A549 (cell line): ENCODE measurements at regions not wholly inside any gene's neighbourhood (a gene's known extent, or its start where the extent isn't known, plus 50 kb on each side); places are given as distances from the start of the nearest gene placed in this dataset.

Experiments
- ATAC-seq, 2 experiments: fragments of 200-7000 bp in 1 of 2; fragments of >200 bp in 1 of 2; cut with Nextera tagmentation in 1 of 2; cut with Tn5 transposase in 1 of 2; 3 replicates each; pipeline versions ENCODE4 v1.8.0 to v1.9.1; 2018 to 2020; ENCODE audit warnings: mild to moderate bottlenecking in 1 of 2, moderate library complexity in 1 of 2
- CTCF ChIA-PET: fragments of 300-600 bp; sonication (Branson Sonifier 250); formaldehyde crosslinking; extraction: SDS; loops from one replicate; lab custom pipeline; 2021; ENCODE audit warnings: antibody characterized with exemption, inconsistent platforms; lab: Yijun Ruan, JAX
- POLR2A ChIA-PET: fragments of 350-600 bp; formaldehyde crosslinking; extraction: SDS; loops from one replicate; lab custom pipeline; 2021; ENCODE audit warnings: antibody characterized with exemption, inconsistent platforms; lab: Yijun Ruan, JAX
- DNase-seq, 2 experiments: peaks; one replicate each; pipeline versions ENCODE4 v3.0.0 to v3.0.0-alpha.2; 2011 to 2016; ENCODE audit warnings: low read depth in 1 of 2, low spot score in 1 of 2
- FAIRE-seq: peaks from 2 replicates; lab custom pipeline; 2011; peaks lifted over from hg19 to GRCh38; lab: Jason Lieb, UNC
- H3K27ac ChIP-seq, 2 experiments: fragments of >200 bp; sonication (Bioruptor Twin); formaldehyde crosslinking; 3 replicates each; pipeline ENCODE4 v1.5.1; 2016 to 2017
- H3K4me1 ChIP-seq: fragments of >200 bp; sonication (Bioruptor Twin); formaldehyde crosslinking; 3 replicates; pipeline ENCODE4 v1.6.1; 2016
- H3K4me2 ChIP-seq: fragments of >200 bp; sonication (Bioruptor Twin); formaldehyde crosslinking; 3 replicates; pipeline ENCODE4 v1.6.1; 2016
- H3K4me3 ChIP-seq: fragments of >200 bp; sonication (Bioruptor Twin); formaldehyde crosslinking; 3 replicates; pipeline ENCODE4 v1.5.1; 2016
- H3K9me3 ChIP-seq: fragments of >200 bp; sonication (Bioruptor Twin); formaldehyde crosslinking; 3 replicates; pipeline ENCODE4 v1.6.1; 2016
- ATOH8 ChIP-seq: fragments of 250-450 bp; sonication (Bioruptor Pico); IDR thresholded peaks from 2 replicates; pipeline ENCODE4 v1.5.0; 2020; ENCODE audit warnings: low read depth, mild to moderate bottlenecking, moderate library complexity
- CEBPB ChIP-seq, 2 experiments: fragments of >200 bp in 1 of 2; sonication (Bioruptor Twin) in 1 of 2; formaldehyde crosslinking in 1 of 2; IDR thresholded peaks; 2 replicates each; pipeline ENCODE4 v1.6.1; 2012 to 2016
- CHD4 ChIP-seq: fragments of 200-600 bp; sonication (generic); IDR thresholded peaks from 2 replicates; pipeline ENCODE4 v1.6.1; 2016; ENCODE audit warnings: antibody characterized with exemption, mild to moderate bottlenecking, borderline replicate concordance
- CTCF ChIP-seq: fragments of >200 bp; sonication (Bioruptor Twin); formaldehyde crosslinking; IDR thresholded peaks from 3 replicates; pipeline ENCODE4 v1.5.1; 2016
- E2F6 ChIP-seq: IDR thresholded peaks from 2 replicates; pipeline ENCODE4 v1.6.1; 2012; ENCODE audit warnings: low read depth, borderline replicate concordance
- EHF ChIP-seq: fragments of 250-450 bp; sonication (Bioruptor Pico); IDR thresholded peaks from 2 replicates; pipeline ENCODE4 v1.5.0; 2020; ENCODE audit warnings: mild to moderate bottlenecking
- EHMT2 ChIP-seq: fragments of 200-600 bp; sonication (generic); IDR thresholded peaks from 2 replicates; pipeline ENCODE4 v1.6.1; 2016; ENCODE audit warnings: antibody characterized with exemption, low read depth, mild to moderate bottlenecking, moderate library complexity
- ESRRA ChIP-seq: fragments of 150-350 bp; IDR thresholded peaks from 2 replicates; pipeline ENCODE4 v1.6.1; 2014; ENCODE audit warnings: mild to moderate bottlenecking, low read length, borderline replicate concordance
- FOSL2 ChIP-seq, 2 experiments: fragments of 450-650 bp in 1 of 2; fragments of >200 bp in 1 of 2; sonication (Bioruptor Twin) in 1 of 2; formaldehyde crosslinking; IDR thresholded peaks; 2 replicates each; pipeline versions ENCODE4 v1.5.0 to v1.6.1; 2016 to 2020; ENCODE audit warnings: mild to moderate bottlenecking in 1 of 2, moderate library complexity in 1 of 2
- FOXS1 ChIP-seq: fragments of 250-450 bp; sonication (Bioruptor Pico); IDR thresholded peaks from 2 replicates; pipeline ENCODE4 v1.5.0; 2020; ENCODE audit warnings: mild to moderate bottlenecking, moderate library complexity
- GATA3 ChIP-seq: IDR thresholded peaks from 2 replicates; pipeline ENCODE4 v1.6.1; 2012; ENCODE audit warnings: borderline replicate concordance
- HDAC2 ChIP-seq: fragments of 200-600 bp; sonication (generic); IDR thresholded peaks from 2 replicates; pipeline ENCODE4 v1.6.1; 2016
- HEYL ChIP-seq: fragments of 250-450 bp; sonication (Bioruptor Pico); IDR thresholded peaks from 2 replicates; pipeline ENCODE4 v1.8.0; 2021; ENCODE audit warnings: mild to moderate bottlenecking, moderate library complexity
- HOXA7 ChIP-seq: fragments of 250-450 bp; sonication (Bioruptor Pico); IDR thresholded peaks from 2 replicates; pipeline ENCODE4 v1.5.0; 2020; ENCODE audit warnings: mild to moderate bottlenecking, moderate library complexity
- HOXB13 ChIP-seq: fragments of 250-450 bp; sonication (Bioruptor Pico); IDR thresholded peaks from 2 replicates; pipeline ENCODE4 v1.5.0; 2020; ENCODE audit warnings: low read depth, mild to moderate bottlenecking, moderate library complexity
- JUNB ChIP-seq: fragments of >200 bp; sonication (Bioruptor Twin); formaldehyde crosslinking; IDR thresholded peaks from 2 replicates; pipeline ENCODE4 v1.6.1; 2016
- KDM5A ChIP-seq: fragments of 200-600 bp; sonication (generic); IDR thresholded peaks from 2 replicates; pipeline ENCODE4 v1.6.1; 2016; ENCODE audit warnings: antibody characterized with exemption, mild to moderate bottlenecking
- MAZ ChIP-seq: fragments of 150-350 bp; IDR thresholded peaks from 2 replicates; pipeline ENCODE4 v1.6.1; 2014; ENCODE audit warnings: antibody characterized with exemption, low read depth, low read length, borderline replicate concordance
- NR3C1 ChIP-seq: fragments of >200 bp; sonication (Bioruptor Twin); formaldehyde crosslinking; IDR thresholded peaks from 3 replicates; pipeline ENCODE4 v1.6.1; 2017
- PHF8 ChIP-seq: fragments of 200-600 bp; sonication (generic); IDR thresholded peaks from 2 replicates; pipeline ENCODE4 v1.6.1; 2016; ENCODE audit warnings: low read depth, mild to moderate bottlenecking, antibody characterized with exemption, moderate library complexity, borderline replicate concordance
- POLR2A ChIP-seq: IDR thresholded peaks from 2 replicates; pipeline ENCODE4 v1.6.1; 2012; ENCODE audit warnings: mild to moderate bottlenecking, low read length
- RAD21 ChIP-seq, 2 experiments: fragments of >200 bp in 1 of 2; sonication (Bioruptor Twin) in 1 of 2; formaldehyde crosslinking in 1 of 2; IDR thresholded peaks in 1 of 2; conservative IDR thresholded peaks in 1 of 2; 2 replicates in 1 of 2; 3 replicates in 1 of 2; pipeline ENCODE4 v1.6.1; 2012 to 2018; ENCODE audit warnings: inconsistent platforms in 1 of 2
- RFX5 ChIP-seq: fragments of 450-650 bp; IDR thresholded peaks from 2 replicates; pipeline ENCODE4 v1.7.1; 2014; ENCODE audit warnings: antibody characterized with exemption, mild to moderate bottlenecking, moderate library complexity
- RNF2 ChIP-seq: fragments of 200-600 bp; sonication (generic); IDR thresholded peaks from 2 replicates; pipeline ENCODE4 v1.6.1; 2016; ENCODE audit warnings: low read depth, mild to moderate bottlenecking, antibody characterized with exemption, moderate library complexity, borderline replicate concordance
- SMC3 ChIP-seq: fragments of >200 bp; sonication (Bioruptor Twin); formaldehyde crosslinking; IDR thresholded peaks from 3 replicates; pipeline ENCODE4 v1.6.1; 2018; ENCODE audit warnings: inconsistent platforms
- TP53 ChIP-seq: fragments of 250-450 bp; sonication (Bioruptor Pico); IDR thresholded peaks from 2 replicates; pipeline ENCODE4 v1.5.0; 2021; ENCODE audit warnings: mild to moderate bottlenecking, moderate library complexity
- USF2 ChIP-seq: fragments of 450-650 bp; IDR thresholded peaks from 2 replicates; pipeline ENCODE4 v1.6.1; 2014; ENCODE audit warnings: antibody characterized with exemption
- ZC3H11A ChIP-seq: fragments of 450-650 bp; IDR thresholded peaks from 2 replicates; pipeline ENCODE4 v1.6.1; 2014; ENCODE audit warnings: antibody characterized with exemption, mild to moderate bottlenecking
- WGBS: methylation state at CpG from one replicate; pipeline ENCODE4 v1.1.6; 2017; ENCODE audit errors: missing lambda C conversion rate; 5-methylcytosine and 5-hydroxymethylcytosine counted together

- Histone ChIP-seq H3K4me1 (no peaks in the 10 kb centered on the region), H3K27ac (no peak overlapping the region), H3K4me3 (no peak overlapping the region), H3K9me3 (no peaks in the 10 kb centered on the region), H3K4me2 (no peak overlapping the region)
- CTCF ChIA-PET = no interaction called here
- FAIRE-seq (no peak), DNase-seq (no peak), ATAC-seq (no peak)
- POLR2A ChIA-PET = no interaction called here
- WGBS = 79% methylated on average over 7 of the region's 7 CpGs
- TF ChIP-seq USF2 (no peak), MAZ (no peak), GATA3 (no peak), SMC3 (no peak)
Measured at GRCh38 chr22:48205161-48205560, 1442.7 kb downstream of the TBC1D22A start.

- Histone ChIP-seq H3K4me2 (no peak overlapping the region), H3K4me3 (no peak overlapping the region), H3K4me1 (no peaks in the 10 kb centered on the region), H3K27ac (no peak overlapping the region), H3K9me3 (no peaks in the 10 kb centered on the region)
- TF ChIP-seq E2F6 = no peak
- TF ChIP-seq NR3C1 = no peak
- TF ChIP-seq RFX5 = no peak
- ChIA-PET CTCF (no interaction called here), POLR2A (no interaction called here)
- peak; percentile 26 to 62; a peak in 1 of 6 replicates for ATAC-seq
- 38% methylated on average over 2 of the region's 2 CpGs for WGBS
- no peak for FAIRE-seq
- no peak for DNase-seq
Measured at GRCh38 chr22:48204296-48204695, 1441.8 kb downstream of the TBC1D22A start.

GRCh38 chr22:48199667-48200066 lies 1437.2 kb downstream of the TBC1D22A start:
- ATAC-seq (no peak), FAIRE-seq (no peak), DNase-seq (no peak)
- Histone ChIP-seq H3K27ac (no peak overlapping the region), H3K4me2 (no peak overlapping the region), H3K4me3 (no peak overlapping the region), H3K9me3 (no peaks in the 10 kb centered on the region), H3K4me1 (no peaks in the 10 kb centered on the region)
- 94% methylated on average over 7 of the region's 7 CpGs for WGBS
- ChIA-PET POLR2A (no interaction called here), CTCF (no interaction called here)
- TF ChIP-seq RFX5 = no peak
- no peak for TF ChIP-seq ATOH8
- TF ChIP-seq PHF8 = no peak
- TF ChIP-seq HEYL (CRISPR knock-in tag) = no peak
- TF ChIP-seq MAZ = no peak
- no peak for TF ChIP-seq CHD4
- no peak for TF ChIP-seq HDAC2
- TF ChIP-seq EHF (CRISPR knock-in tag) = no peak
- no peak for TF ChIP-seq SMC3
- TF ChIP-seq JUNB = no peak
- no peak for TF ChIP-seq TP53 (CRISPR knock-in tag)
- TF ChIP-seq RAD21 (conservative IDR thresholded peaks at IDR 0.05 in 1 of 2, IDR thresholded peaks at IDR 0.05 in 1 of 2) = no peak

- no peak overlapping the region for H3K4me2 ChIP-seq
- FAIRE-seq = no peak
- TF ChIP-seq CEBPB (IDR thresholded peaks at IDR 0.05) (no peak), FOXS1 (CRISPR knock-in tag) (no peak), RNF2 (no peak), FOSL2 (IDR thresholded peaks at IDR 0.05) (no peak), FOSL2 (CRISPR knock-in tag; IDR thresholded peaks at IDR 0.05) (no peak), POLR2A (no peak), EHMT2 (no peak), HOXA7 (CRISPR knock-in tag) (no peak), HOXB13 (CRISPR knock-in tag) (no peak), KDM5A (no peak), HDAC2 (no peak), TP53 (CRISPR knock-in tag) (no peak), ZC3H11A (no peak), CHD4 (no peak), ESRRA (no peak), CTCF (no peak)
Measured at GRCh38 chr22:48198489-48199459, 1436.3 kb downstream of the TBC1D22A start.

More at GRCh38 chr22:48198489-48199459, 1436.3 kb downstream of the TBC1D22A start:
- no peak overlapping the region for H3K4me3 ChIP-seq
- no peaks in the 10 kb centered on the region for H3K9me3 ChIP-seq
- DNase-seq = no peak
- H3K27ac ChIP-seq = no peak overlapping the region
- no peaks in the 10 kb centered on the region; the same call in 2 of the 3 replicates for H3K4me1 ChIP-seq
- 95% methylated on average over 10 of the region's 11 CpGs for WGBS
- ChIA-PET POLR2A (no interaction called here), CTCF (no interaction called here)
- no peak for ATAC-seq
